ENCODE measurements at regions not wholly inside any gene's neighbourhood (a gene's known extent, or its start where the extent isn't known, plus 50 kb on each side); places are given as distances from the start of the nearest gene placed in this dataset.

DNA sequence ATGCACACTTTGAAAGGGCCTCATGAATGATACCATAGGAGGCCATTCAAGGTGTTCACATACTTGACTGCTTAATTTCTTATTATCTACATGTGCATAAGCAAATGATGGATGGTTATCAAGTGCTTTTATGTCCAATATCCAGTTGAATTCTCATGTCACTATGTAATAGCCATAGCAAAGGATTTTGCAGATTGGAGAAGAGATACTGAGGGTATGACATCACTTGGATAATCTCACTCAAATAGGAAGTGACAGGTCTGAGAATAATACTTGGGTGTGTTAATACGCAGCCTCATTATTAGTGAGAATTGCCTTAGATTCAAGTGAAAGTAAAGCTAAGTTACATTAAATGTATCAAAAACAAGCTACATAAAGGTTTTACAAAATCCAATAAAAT is 1208.6 kb downstream of the CDH11 start:
- DNase-seq (ENCODE audit: low read depth) = no peak
- no peak overlapping the region for H3K4me3 ChIP-seq (ENCODE audit: low read depth, low read length)
- TF ChIP-seq, protein P1, sequence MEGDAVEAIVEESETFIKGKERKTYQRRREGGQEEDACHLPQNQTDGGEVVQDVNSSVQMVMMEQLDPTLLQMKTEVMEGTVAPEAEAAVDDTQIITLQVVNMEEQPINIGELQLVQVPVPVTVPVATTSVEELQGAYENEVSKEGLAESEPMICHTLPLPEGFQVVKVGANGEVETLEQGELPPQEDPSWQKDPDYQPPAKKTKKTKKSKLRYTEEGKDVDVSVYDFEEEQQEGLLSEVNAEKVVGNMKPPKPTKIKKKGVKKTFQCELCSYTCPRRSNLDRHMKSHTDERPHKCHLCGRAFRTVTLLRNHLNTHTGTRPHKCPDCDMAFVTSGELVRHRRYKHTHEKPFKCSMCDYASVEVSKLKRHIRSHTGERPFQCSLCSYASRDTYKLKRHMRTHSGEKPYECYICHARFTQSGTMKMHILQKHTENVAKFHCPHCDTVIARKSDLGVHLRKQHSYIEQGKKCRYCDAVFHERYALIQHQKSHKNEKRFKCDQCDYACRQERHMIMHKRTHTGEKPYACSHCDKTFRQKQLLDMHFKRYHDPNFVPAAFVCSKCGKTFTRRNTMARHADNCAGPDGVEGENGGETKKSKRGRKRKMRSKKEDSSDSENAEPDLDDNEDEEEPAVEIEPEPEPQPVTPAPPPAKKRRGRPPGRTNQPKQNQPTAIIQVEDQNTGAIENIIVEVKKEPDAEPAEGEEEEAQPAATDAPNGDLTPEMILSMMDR (IDR thresholded peaks at IDR 0.05; ENCODE audit: low read depth, low read length, missing control alignments) = no peak

DNA sequence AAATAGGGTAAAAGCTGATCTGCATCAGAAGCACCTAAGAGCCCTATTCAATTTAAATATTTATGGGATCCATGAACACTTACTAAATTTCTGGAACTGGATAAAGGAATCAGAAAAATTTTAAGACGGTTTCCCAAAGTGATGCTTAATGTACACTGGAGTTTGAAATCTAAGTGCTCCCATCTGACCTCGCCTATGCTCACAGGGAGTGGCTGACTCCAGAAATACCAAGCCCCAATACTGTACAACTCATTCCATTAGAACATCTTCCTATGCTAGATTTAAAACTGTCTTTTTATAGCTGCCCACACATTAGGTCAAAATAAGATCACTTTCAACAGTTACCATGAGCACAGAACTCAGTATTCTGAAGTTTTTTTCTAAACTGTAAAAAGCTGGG is 1214.6 kb downstream of the CDH11 start:
- DNase-seq (ENCODE audit: low read depth) = no peak
- TF ChIP-seq, protein P1 (IDR thresholded peaks at IDR 0.05; ENCODE audit: low read depth, low read length, missing control alignments) = no peak
- no peak overlapping the region for H3K4me3 ChIP-seq (ENCODE audit: low read depth, low read length)

DNA sequence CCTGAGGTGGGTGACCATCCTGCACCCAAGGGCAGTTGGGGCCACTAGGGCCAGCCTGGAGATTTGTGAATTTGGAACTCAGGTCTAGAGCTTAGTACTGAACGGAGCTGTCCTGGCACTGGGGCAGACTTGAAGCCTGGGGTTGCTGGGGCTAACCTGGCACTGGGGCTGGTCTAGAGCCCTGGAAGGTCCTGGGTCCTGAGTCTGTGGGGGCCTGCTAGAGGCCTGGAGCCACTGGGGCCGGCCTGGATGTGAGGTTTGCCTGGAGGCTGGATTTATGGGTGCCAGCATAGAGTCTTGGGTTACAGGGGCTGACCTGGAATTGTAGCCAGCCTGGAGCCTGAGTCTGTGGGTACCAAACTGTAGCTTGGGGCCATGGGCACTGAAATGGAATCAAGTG is 1216.9 kb downstream of the CDH11 start:
- TF ChIP-seq, protein P1 (IDR thresholded peaks at IDR 0.05; ENCODE audit: low read depth, low read length, missing control alignments) = no peak
- DNase-seq (ENCODE audit: low read depth) = no peak
- no peak overlapping the region for H3K4me3 ChIP-seq (ENCODE audit: low read depth, low read length)

DNA sequence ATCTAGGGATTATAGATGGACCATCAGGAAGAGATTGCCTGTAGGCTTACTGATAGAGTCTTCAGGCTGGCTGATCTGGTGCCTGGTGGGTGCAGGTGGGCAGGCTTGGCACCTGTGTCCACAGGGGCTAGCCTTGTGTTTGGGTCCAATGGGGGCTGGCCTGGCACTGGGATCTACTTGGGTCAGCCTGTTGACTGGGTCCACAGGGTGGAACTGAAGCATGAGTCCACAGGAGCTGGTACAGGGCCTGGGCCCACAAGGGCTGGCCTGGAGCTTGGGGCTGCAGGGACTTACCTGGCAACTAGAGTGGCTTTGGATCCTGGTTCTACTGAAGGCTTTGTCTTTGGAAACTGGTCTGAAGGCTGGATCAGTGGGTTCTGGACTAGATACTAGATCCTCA is 1217.7 kb downstream of the CDH11 start:
- no peak for DNase-seq (ENCODE audit: low read depth)
- TF ChIP-seq, protein P1 (IDR thresholded peaks at IDR 0.05; ENCODE audit: low read depth, low read length, missing control alignments) = no peak
- H3K4me3 ChIP-seq (ENCODE audit: low read depth, low read length) = no peak overlapping the region

DNA sequence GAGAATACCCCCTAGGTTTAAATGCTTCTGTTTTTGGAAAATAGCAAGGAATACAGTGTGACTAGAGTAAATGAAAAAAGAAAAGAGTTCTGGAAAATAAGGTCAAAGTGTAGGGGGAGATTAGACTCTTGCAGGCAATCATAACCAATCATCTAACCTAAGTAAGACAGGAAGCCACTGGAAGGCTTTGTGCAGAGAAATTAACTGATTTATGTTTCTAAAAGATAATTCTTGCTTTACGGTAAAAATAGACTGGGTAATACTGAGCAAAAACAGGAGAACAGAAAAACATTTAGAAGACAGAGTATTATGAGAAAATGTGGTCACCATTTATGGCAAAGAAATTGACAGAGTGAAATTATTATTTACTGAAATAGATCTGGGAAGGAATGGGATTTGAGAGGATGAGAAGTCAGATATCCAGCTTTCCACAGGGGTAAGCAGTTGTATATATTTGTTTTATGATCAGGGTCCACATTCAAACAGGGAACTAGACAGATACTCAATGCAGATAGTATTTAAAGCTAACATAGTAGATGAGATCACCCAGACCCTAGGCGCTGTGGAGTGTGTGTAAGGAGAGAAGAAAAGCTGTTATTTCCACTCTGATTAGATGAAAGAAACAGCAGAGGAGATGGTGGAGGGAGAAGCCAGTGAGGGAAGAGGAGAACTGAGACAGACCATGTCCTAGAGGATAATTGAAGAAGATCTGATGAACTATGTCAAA is 1225.3 kb downstream of the CDH11 start:
- H3K4me3 ChIP-seq (ENCODE audit: low read depth, low read length) = no peak overlapping the region
- TF ChIP-seq, protein P1 (IDR thresholded peaks at IDR 0.05; ENCODE audit: low read depth, low read length, missing control alignments) = no peak
- DNase-seq (ENCODE audit: low read depth) = no peak

DNA sequence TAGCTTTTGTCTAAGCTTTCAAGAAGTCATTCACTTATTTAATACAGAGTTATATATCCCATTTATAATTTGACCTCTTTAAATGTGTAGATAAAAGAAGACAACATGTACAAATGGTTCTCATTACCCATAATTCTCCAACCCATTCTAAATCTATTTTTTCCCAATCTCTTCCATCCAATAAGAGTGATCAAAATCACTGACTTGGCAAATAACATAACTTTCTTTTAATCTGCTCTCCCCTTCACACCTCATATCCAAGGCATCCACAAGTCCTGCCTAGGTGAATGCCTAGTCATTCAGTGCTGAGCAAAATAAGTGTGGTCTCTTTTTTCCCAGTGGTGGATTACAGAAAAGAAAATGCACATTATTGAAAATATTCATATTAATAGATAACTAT is 1231.1 kb downstream of the CDH11 start:
- DNase-seq (ENCODE audit: low read depth) = no peak
- TF ChIP-seq, protein P1 (IDR thresholded peaks at IDR 0.05; ENCODE audit: low read depth, low read length, missing control alignments) = no peak
- H3K4me3 ChIP-seq (ENCODE audit: low read depth, low read length) = no peak overlapping the region

DNA sequence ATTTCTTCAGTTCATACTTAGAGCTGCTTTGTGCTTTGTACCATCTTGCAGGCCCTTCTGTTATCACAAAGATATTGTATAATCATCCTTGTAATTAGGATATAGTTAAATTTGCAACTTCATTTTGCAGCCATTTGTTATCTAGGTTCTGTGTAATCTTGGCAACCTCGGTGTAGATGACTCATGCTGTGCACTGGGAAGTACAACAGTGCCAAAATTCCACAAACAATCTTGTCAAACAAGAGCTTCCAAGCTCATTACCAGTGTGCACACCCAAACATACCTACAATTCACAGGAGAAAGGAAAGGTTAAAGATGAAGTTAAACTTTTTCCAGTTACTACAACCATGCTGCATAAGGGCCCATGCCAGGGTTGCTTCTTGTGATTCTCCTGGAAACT is 1231.8 kb downstream of the CDH11 start:
- TF ChIP-seq, protein P1 (IDR thresholded peaks at IDR 0.05; ENCODE audit: low read depth, low read length, missing control alignments) = no peak
- H3K4me3 ChIP-seq (ENCODE audit: low read depth, low read length) = no peak overlapping the region
- DNase-seq (ENCODE audit: low read depth) = no peak

All from GM12864 (cell line).